Loucy (cell line): ENCODE measurements at regions not wholly inside any gene's neighbourhood (a gene's known extent, or its start where the extent isn't known, plus 50 kb on each side); places are given as distances from the start of the nearest gene placed in this dataset.

ENCODE experiments used
- EZH2phosphoT487 ChIP-seq: fragments of 200-600 bp; IDR thresholded peaks from 2 replicates; pipeline ENCODE4 v1.6.1; 2018; ENCODE audit warnings: antibody characterized with exemption, mild to moderate bottlenecking, moderate library complexity, borderline replicate concordance
- TF ChIP-seq, protein P1 (sequence below): fragments of 200-600 bp; sonication (generic); conservative IDR thresholded peaks from 2 replicates; pipeline ENCODE4 v1.5.1; 2014; ENCODE audit warnings: mild to moderate bottlenecking, antibody characterized with exemption, low read length

DNA sequence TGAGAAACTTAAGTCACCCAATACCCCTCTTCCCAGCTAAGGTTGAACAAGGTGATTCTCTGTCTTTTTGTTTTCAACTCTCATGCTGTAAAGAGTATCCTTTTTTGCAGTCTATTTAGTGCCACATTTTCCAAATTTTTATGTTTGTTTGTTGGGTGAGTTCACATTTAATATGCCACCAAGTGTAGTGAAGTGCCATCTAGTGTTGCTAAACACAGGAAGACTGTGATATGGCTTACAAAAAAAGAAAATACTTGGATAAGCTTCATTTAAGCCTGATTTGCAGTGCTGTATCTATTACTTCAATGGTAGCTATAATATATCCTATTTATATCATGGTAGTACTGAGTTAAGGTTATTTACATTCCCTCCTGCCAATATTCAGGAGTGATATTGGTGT is 319.2 kb upstream of the CHORDC1 start:
- no peak for TF ChIP-seq EZH2phosphoT487
- TF ChIP-seq, protein P1, sequence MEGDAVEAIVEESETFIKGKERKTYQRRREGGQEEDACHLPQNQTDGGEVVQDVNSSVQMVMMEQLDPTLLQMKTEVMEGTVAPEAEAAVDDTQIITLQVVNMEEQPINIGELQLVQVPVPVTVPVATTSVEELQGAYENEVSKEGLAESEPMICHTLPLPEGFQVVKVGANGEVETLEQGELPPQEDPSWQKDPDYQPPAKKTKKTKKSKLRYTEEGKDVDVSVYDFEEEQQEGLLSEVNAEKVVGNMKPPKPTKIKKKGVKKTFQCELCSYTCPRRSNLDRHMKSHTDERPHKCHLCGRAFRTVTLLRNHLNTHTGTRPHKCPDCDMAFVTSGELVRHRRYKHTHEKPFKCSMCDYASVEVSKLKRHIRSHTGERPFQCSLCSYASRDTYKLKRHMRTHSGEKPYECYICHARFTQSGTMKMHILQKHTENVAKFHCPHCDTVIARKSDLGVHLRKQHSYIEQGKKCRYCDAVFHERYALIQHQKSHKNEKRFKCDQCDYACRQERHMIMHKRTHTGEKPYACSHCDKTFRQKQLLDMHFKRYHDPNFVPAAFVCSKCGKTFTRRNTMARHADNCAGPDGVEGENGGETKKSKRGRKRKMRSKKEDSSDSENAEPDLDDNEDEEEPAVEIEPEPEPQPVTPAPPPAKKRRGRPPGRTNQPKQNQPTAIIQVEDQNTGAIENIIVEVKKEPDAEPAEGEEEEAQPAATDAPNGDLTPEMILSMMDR: no peak
